ENCODE measurements at regions not wholly inside any gene's neighbourhood (a gene's known extent, or its start where the extent isn't known, plus 50 kb on each side); places are given as distances from the start of the nearest gene placed in this dataset.

GRCh38 chr12:19970116-19970515 is 398.2 kb upstream of the PDE3A start:
- no peak for TF ChIP-seq CTCF (IDR thresholded peaks at IDR 0.05)
- no peak for TF ChIP-seq POLR2A (IDR thresholded peaks at IDR 0.05)
